ENCODE measurements at regions not wholly inside any gene's neighbourhood (a gene's known extent, or its start where the extent isn't known, plus 50 kb on each side); places are given as distances from the start of the nearest gene placed in this dataset.

GRCh38 chr1:187928288-187928687 lies 1099.5 kb downstream of the PLA2G4A start:
- POLR2A ChIA-PET = no interaction called here
- WGBS (ENCODE audit: missing lambda C conversion rate) = 35% methylated on average over 4 of the region's 4 CpGs

GRCh38 chr1:187928696-187929095 lies 1099.9 kb downstream of the PLA2G4A start:
- ChIA-PET POLR2A (no interaction called here), CTCF (interaction anchor here (1.1 kb wide), 1 partner anchor 536 kb away, joined by 3 read pairs; no protein-coding TSS in a partner anchor)
- 29% methylated on average over 2 of the region's 2 CpGs for WGBS (ENCODE audit: missing lambda C conversion rate)
- FAIRE-seq = no peak
- Histone ChIP-seq H3K27ac (no peak overlapping the region), H3K4me2 (no peak overlapping the region), H3K4me1 (no peaks in the 10 kb centered on the region), H3K9me3 (no peaks in the 10 kb centered on the region), H3K4me3 (no peak overlapping the region)
- DNase-seq (ENCODE audit: low read depth in 1 of 2, low spot score in 1 of 2) = no peak
- no peak for ATAC-seq
- no peak for TF ChIP-seq NFE2L2 (conservative IDR thresholded peaks at IDR 0.05; ENCODE audit: low read length)
- no peak for TF ChIP-seq CBX2 (IDR thresholded peaks at IDR 0.05; ENCODE audit: borderline replicate concordance, low read depth)
- TF ChIP-seq KDM1A (IDR thresholded peaks at IDR 0.05; ENCODE audit: low read depth) = no peak

More at GRCh38 chr1:187928288-187928687, 1099.5 kb downstream of the PLA2G4A start:
- TF ChIP-seq RAD21 (conservative IDR thresholded peaks at IDR 0.05 in 1 of 2, IDR thresholded peaks at IDR 0.05 in 1 of 2) (peak; percentile 54 to 60; a peak in 4 of 5 replicates), CTCF (IDR thresholded peaks at IDR 0.05) (peak; percentile 39), ESRRA (IDR thresholded peaks at IDR 0.05; ENCODE audit: borderline replicate concordance, low read length) (no peak), USF2 (IDR thresholded peaks at IDR 0.05) (no peak), SMC3 (IDR thresholded peaks at IDR 0.05) (peak; percentile 55)
- Histone ChIP-seq H3K4me1 (no peaks in the 10 kb centered on the region), H3K9me3 (no peaks in the 10 kb centered on the region), H3K4me3 (no peak overlapping the region), H3K4me2 (no peak overlapping the region), H3K27ac (no peak overlapping the region)
- CTCF ChIA-PET = interaction anchor here (1.1 kb wide), 1 partner anchor 536 kb away, joined by 3 read pairs; no protein-coding TSS in a partner anchor
- ATAC-seq = no peak; a peak in 1 of 6 replicates
- peak in 1 of 2 experiments; percentile 25 for DNase-seq (ENCODE audit: low read depth in 1 of 2, low spot score in 1 of 2)
- FAIRE-seq = no peak

- ATAC-seq (no peak), FAIRE-seq (no peak), DNase-seq (ENCODE audit: low read depth in 1 of 2, low spot score in 1 of 2) (no peak)
- no peaks in the 10 kb centered on the region for H3K4me1 ChIP-seq
- ChIA-PET POLR2A (no interaction called here), CTCF (no interaction called here)
- no peak overlapping the region for H3K4me2 ChIP-seq
- H3K4me3 ChIP-seq = no peak overlapping the region
- H3K27ac ChIP-seq = no peak overlapping the region
- no peaks in the 10 kb centered on the region for H3K9me3 ChIP-seq
- TF ChIP-seq RAD21 (conservative IDR thresholded peaks at IDR 0.05 in 1 of 2, IDR thresholded peaks at IDR 0.05 in 1 of 2) (no peak), CBX2 (IDR thresholded peaks at IDR 0.05; ENCODE audit: borderline replicate concordance, low read depth) (no peak), HOXA7 (CRISPR knock-in tag; IDR thresholded peaks at IDR 0.05) (no peak), USF2 (IDR thresholded peaks at IDR 0.05) (no peak), HOXB13 (CRISPR knock-in tag; IDR thresholded peaks at IDR 0.05; ENCODE audit: low read depth) (no peak)
- WGBS (ENCODE audit: missing lambda C conversion rate) = 55% methylated on average over 7 of the region's 7 CpGs
Measured at GRCh38 chr1:187931776-187932175, 1103.0 kb downstream of the PLA2G4A start.

GRCh38 chr1:187933562-187934419 lies 1105.0 kb downstream of the PLA2G4A start:
- TF ChIP-seq CEBPB (IDR thresholded peaks at IDR 0.05) (no peak), HEYL (CRISPR knock-in tag; IDR thresholded peaks at IDR 0.05) (no peak), CTCF (IDR thresholded peaks at IDR 0.05) (no peak), HMGXB4 (CRISPR knock-in tag; IDR thresholded peaks at IDR 0.05; ENCODE audit: borderline replicate concordance) (no peak), ZFP36 (IDR thresholded peaks at IDR 0.05; ENCODE audit: borderline replicate concordance, partially characterized antibody) (no peak), TP53 (CRISPR knock-in tag; IDR thresholded peaks at IDR 0.05) (no peak)
- POLR2A ChIA-PET = no interaction called here
- no peak overlapping the region for H3K27ac ChIP-seq
- 55% methylated on average over 3 of the region's 3 CpGs for WGBS (ENCODE audit: missing lambda C conversion rate)
- DNase-seq (ENCODE audit: low read depth in 1 of 2, low spot score in 1 of 2) (no peak), FAIRE-seq (no peak), ATAC-seq (no peak)
- CTCF ChIA-PET = no interaction called here
- no peaks in the 10 kb centered on the region for H3K9me3 ChIP-seq
- no peaks in the 10 kb centered on the region for H3K4me1 ChIP-seq
- H3K4me3 ChIP-seq = no peak overlapping the region
- H3K4me2 ChIP-seq = no peak overlapping the region

Measured in A549 (cell line).